Psoas muscle (tissue), 7 donors: ENCODE measurements at regions not wholly inside any gene's neighbourhood (a gene's known extent, or its start where the extent isn't known, plus 50 kb on each side); places are given as distances from the start of the nearest gene placed in this dataset.

Experiments used
- ATAC-seq, 4 donors: fragments of 200-7000 bp; cut with Tn5 transposase; one replicate each; pipeline ENCODE4 v1.9.1; 2020; ENCODE audit warnings: moderate library complexity in 3 of 4, mild to moderate bottlenecking in 2 of 4
- DNase-seq, 2 donors: peaks; one replicate each; pipeline ENCODE4 v3.0.0-alpha.2; 2020
- H3K27ac ChIP-seq: fragments of 200-600 bp; one replicate; pipeline ENCODE4 v1.8.0; 2022
- H3K27me3 ChIP-seq, 3 donors: fragments of 200-600 bp in 1 of 3; one replicate each; pipeline versions ENCODE4 v1.6.1 to v1.8.0; 2013 to 2022; ENCODE audit warnings: low read length in 2 of 3, mild to moderate bottlenecking in 2 of 3, moderate library complexity in 1 of 3; ENCODE audit not compliant: insufficient read depth in 3 of 3
- H3K36me3 ChIP-seq, 2 donors: fragments of 200-600 bp in 1 of 2; one replicate each; pipeline versions ENCODE4 v1.6.1 to v1.8.0; 2013 to 2022; ENCODE audit warnings: low read depth in 1 of 2, mild to moderate bottlenecking in 1 of 2, moderate library complexity in 1 of 2; ENCODE audit not compliant: insufficient read depth in 1 of 2
- H3K4me1 ChIP-seq: fragments of 200-600 bp; one replicate; pipeline ENCODE4 v1.8.0; 2022
- H3K4me3 ChIP-seq: fragments of 200-600 bp; one replicate; pipeline ENCODE4 v1.8.0; 2022; ENCODE audit warnings: mild to moderate bottlenecking
- H3K9me3 ChIP-seq: fragments of 200-600 bp; one replicate; pipeline ENCODE4 v1.8.0; 2022
- WGBS, 3 donors: extraction: QIAGEN DNeasy Blood & Tissue Kit; methylation state at CpG; one replicate each; pipeline versions ENCODE4 v1.1.6 to v1.1.7; 2013; 5-methylcytosine and 5-hydroxymethylcytosine counted together
- intact Hi-C, 2 donors: fragments of 100-400 bp; cut with DNase I; formaldehyde crosslinking; loops; one replicate each; pipeline versions ENCODE4 v1.11.0 to v1.14.2; 2022
- TF ChIP-seq, protein P1 (sequence below): fragments of 200-600 bp; IDR thresholded peaks from one replicate; pipeline ENCODE4 v1.8.0; 2022; ENCODE audit warnings: antibody characterized with exemption
- donor health status: healthy with polysubstance abuse.
- donor health status: DM: no; HTN: no; CAD: no; lungs with moderate emphysema.
- donor health status: Bipolar disorder and iron deficiency.
- donor health status: healthy.
- donor health status: DM: yes; HTN: yes; CAD: no.
- donor health status: DM: no; HTN: no; CAD: no.
- donor health status: DM: yes; HTN: yes; CAD: no.

- no peak overlapping the region for H3K4me3 ChIP-seq
- TF ChIP-seq, protein P1, sequence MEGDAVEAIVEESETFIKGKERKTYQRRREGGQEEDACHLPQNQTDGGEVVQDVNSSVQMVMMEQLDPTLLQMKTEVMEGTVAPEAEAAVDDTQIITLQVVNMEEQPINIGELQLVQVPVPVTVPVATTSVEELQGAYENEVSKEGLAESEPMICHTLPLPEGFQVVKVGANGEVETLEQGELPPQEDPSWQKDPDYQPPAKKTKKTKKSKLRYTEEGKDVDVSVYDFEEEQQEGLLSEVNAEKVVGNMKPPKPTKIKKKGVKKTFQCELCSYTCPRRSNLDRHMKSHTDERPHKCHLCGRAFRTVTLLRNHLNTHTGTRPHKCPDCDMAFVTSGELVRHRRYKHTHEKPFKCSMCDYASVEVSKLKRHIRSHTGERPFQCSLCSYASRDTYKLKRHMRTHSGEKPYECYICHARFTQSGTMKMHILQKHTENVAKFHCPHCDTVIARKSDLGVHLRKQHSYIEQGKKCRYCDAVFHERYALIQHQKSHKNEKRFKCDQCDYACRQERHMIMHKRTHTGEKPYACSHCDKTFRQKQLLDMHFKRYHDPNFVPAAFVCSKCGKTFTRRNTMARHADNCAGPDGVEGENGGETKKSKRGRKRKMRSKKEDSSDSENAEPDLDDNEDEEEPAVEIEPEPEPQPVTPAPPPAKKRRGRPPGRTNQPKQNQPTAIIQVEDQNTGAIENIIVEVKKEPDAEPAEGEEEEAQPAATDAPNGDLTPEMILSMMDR, result no peak
- DNase-seq (no peak), ATAC-seq (no peak)
- H3K4me1 ChIP-seq, result peaks cover 10% of the 10 kb centered on the region
- H3K36me3 ChIP-seq, result no peaks in the 10 kb centered on the region
- intact Hi-C loops, result no loop called here
- peaks cover 5% of the 10 kb centered on the region for H3K9me3 ChIP-seq
- WGBS, 3 donors, result 71 to 85% (median 78%) methylated on average over 4 of the region's 4 CpGs
- no peak overlapping the region for H3K27ac ChIP-seq
- no peaks in the 10 kb centered on the region for H3K27me3 ChIP-seq
Observed at GRCh38 chr1:96533820-96534219, 187.8 kb upstream of the PTBP2 start.

DNA sequence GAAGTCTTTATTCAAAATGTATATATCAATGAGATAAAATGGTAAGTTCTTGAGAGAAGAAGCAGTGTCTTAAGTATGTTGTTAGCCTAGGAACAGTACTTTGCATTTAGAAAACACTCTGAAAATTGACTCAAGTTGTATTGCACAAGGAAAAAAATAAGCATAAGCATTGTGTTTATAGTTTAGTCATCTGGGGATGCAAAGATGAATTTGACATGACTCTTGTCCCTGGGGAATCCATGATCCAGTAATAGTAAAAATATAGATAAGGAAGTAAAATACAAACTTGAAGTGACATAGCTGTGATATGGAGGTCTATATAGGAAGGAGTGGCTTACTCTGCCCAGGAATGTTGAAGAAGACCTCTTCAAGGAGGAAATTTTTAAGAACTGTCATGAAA is 185.0 kb upstream of the PTBP2 start:
- Histone ChIP-seq H3K9me3 (no peaks in the 10 kb centered on the region), H3K36me3 (no peaks in the 10 kb centered on the region), H3K4me1 (peaks cover 21% of the 10 kb centered on the region), H3K27ac (no peak overlapping the region), H3K4me3 (no peak overlapping the region), H3K27me3 (no peaks in the 10 kb centered on the region)
- DNase-seq (no peak), ATAC-seq (no peak)
- TF ChIP-seq, protein P1, result no peak
- intact Hi-C loops, result no loop called here

DNA sequence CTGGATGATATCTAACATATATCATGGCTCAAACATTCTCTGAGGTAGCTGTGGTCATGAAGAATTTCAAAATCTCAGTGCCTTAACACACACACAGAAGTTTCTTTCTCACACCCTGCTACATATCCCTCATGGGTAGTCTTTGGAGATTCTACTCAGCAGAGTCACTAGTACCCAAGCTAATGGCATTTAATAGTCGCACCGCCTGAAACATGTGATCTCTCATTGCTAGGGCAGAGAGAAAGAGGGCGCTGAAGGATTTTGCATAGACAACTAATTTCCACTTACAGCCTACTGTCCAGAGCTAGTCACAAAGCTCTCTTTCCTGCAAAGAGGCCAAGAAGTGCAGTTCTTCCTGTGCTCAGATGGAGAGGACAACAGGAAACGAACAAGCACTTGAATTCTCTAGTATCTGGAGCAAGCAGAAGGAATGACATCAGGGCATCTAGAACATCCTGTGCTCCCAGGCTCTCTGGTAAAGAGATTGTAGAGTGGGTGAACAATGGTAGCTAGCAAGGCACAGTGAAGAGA is 183.4 kb upstream of the PTBP2 start:
- H3K9me3 ChIP-seq, result no peaks in the 10 kb centered on the region
- peak overlapping the region; percentile 19 for H3K27ac ChIP-seq
- TF ChIP-seq, protein P1, result no peak
- WGBS, 3 donors, result 30 to 60% (median 45%) methylated on average over 4 of the region's 4 CpGs
- no peaks in the 10 kb centered on the region for H3K27me3 ChIP-seq
- DNase-seq (no peak), ATAC-seq (peak; percentile 54 to 90 (median 74))
- H3K36me3 ChIP-seq, result no peaks in the 10 kb centered on the region
- intact Hi-C loops, result no loop called here
- H3K4me1 ChIP-seq, result peaks cover 21% of the 10 kb centered on the region
- H3K4me3 ChIP-seq, result no peak overlapping the region

- no peaks in the 10 kb centered on the region for H3K9me3 ChIP-seq
- H3K4me3 ChIP-seq, result no peak overlapping the region
- TF ChIP-seq, protein P1, result no peak
- H3K27ac ChIP-seq, result peak overlapping the region; percentile 19
- no peaks in the 10 kb centered on the region for H3K36me3 ChIP-seq
- 16 to 28% (median 17%) methylated on average over 5 of the region's 5 CpGs for WGBS, 3 donors
- ATAC-seq (peak in 3 of 4 donors; percentile 34 to 64 (median 44)), DNase-seq (no peak)
- peaks cover 21% of the 10 kb centered on the region for H3K4me1 ChIP-seq
- no peaks in the 10 kb centered on the region for H3K27me3 ChIP-seq
- intact Hi-C loops, result no loop called here
Observed at GRCh38 chr1:96538883-96539282, 182.7 kb upstream of the PTBP2 start.

DNA sequence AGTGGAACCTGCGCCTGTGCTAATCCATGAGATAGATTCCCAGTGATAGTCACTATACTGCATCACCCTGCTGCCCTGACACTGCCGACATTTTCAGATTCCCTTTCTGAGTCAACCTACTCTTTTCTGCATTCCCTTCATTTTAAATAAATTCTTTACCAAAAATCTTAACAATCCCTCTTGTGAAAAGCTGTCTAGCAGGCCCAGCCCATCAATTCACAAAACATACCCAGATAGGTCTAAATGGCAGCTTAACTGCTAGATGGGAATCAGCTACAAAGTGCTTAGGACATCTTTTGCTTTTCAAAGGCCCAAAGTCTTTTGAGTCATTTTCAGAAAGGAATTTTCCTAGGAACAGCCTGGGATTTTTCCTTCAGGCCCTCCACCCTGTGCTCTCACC is 180.1 kb upstream of the PTBP2 start:
- no peaks in the 10 kb centered on the region for H3K27me3 ChIP-seq
- DNase-seq, result no peak
- ATAC-seq, result no peak
- no peaks in the 10 kb centered on the region for H3K9me3 ChIP-seq
- intact Hi-C loops, result no loop called here
- no peak overlapping the region for H3K4me3 ChIP-seq
- TF ChIP-seq, protein P1, result no peak
- WGBS, 3 donors, result 96 to 97% (median 97%) methylated on average over 2 of the region's 2 CpGs
- no peak overlapping the region for H3K27ac ChIP-seq
- peaks cover 44% of the 10 kb centered on the region for H3K4me1 ChIP-seq
- H3K36me3 ChIP-seq, result no peaks in the 10 kb centered on the region
